ENCODE measurements at regions not wholly inside any gene's neighbourhood (a gene's known extent, or its start where the extent isn't known, plus 50 kb on each side); places are given as distances from the start of the nearest gene placed in this dataset.

DNA sequence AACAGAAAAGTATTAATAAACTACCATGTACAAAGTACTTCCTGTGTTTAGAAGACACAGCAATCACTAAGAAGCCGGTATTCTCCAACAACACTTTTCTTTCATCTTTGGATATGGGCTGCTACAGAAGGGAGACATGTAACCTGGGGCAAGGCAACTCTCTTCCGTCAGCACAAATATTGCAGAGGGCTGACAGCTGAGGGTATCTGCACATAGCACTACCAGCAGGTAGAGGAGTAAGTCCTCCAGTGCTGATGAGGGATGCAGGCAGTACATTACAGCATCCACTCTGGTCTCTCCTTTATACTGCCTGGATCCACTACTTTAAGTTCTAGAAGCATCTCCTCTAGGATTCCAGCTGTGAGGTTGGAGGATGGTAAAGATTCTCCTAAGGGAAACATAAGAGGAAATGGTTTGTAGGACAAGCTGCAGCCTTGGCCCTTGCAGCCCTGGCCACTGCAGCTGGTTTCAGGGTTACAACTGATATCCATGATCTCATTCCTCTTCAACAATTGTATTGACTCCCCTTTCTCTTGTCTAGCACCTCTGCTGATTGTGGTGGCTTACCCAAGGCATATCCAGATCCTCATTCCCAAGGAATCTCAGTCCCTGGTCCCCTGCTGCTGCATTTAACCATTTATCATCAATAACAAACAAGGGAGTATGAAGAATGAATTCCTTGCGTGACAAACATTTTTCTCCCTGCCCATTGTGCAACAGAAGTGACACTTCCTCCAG is 110.7 kb upstream of the ADGRF1 start:
- TF ChIP-seq, protein P1, sequence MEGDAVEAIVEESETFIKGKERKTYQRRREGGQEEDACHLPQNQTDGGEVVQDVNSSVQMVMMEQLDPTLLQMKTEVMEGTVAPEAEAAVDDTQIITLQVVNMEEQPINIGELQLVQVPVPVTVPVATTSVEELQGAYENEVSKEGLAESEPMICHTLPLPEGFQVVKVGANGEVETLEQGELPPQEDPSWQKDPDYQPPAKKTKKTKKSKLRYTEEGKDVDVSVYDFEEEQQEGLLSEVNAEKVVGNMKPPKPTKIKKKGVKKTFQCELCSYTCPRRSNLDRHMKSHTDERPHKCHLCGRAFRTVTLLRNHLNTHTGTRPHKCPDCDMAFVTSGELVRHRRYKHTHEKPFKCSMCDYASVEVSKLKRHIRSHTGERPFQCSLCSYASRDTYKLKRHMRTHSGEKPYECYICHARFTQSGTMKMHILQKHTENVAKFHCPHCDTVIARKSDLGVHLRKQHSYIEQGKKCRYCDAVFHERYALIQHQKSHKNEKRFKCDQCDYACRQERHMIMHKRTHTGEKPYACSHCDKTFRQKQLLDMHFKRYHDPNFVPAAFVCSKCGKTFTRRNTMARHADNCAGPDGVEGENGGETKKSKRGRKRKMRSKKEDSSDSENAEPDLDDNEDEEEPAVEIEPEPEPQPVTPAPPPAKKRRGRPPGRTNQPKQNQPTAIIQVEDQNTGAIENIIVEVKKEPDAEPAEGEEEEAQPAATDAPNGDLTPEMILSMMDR (IDR thresholded peaks at IDR 0.05) = no peak
- TF ChIP-seq POLR2A (IDR thresholded peaks at IDR 0.05) = no peak
